ENCODE measurements at regions not wholly inside any gene's neighbourhood (a gene's known extent, or its start where the extent isn't known, plus 50 kb on each side); places are given as distances from the start of the nearest gene placed in this dataset.

DNA sequence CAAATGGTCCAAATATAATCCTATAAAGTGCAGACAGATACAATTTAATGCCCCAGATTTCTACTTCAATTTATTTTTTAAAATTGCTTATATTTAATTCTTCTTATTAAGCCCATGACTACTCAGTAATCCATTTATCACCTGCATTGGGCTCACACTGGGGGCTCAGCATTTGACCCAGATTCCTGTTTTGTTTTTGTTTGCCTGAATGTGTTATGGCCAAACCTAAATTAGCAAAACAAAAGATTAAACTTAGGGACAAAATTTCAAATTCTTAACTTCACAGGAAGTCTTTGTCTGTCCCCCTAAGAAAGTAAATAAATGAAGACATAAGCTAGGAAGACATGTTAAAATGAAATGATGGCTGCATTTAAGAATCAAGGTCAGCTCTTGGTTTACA lies 322.3 kb downstream of the RMST start:
- H3K36me3 Mint-ChIP-seq (ENCODE audit: insufficient read depth), result no peaks in the 10 kb centered on the region
- DNase-seq (no peak), ATAC-seq (no peak)
- no peaks in the 10 kb centered on the region for H3K27me3 Mint-ChIP-seq (ENCODE audit: low read depth)
- no peaks in the 10 kb centered on the region for H3K9me3 Mint-ChIP-seq
- H3K4me1 Mint-ChIP-seq (ENCODE audit: low read depth), result no peaks in the 10 kb centered on the region
- H3K4me3 Mint-ChIP-seq, result no peak overlapping the region

GRCh38 chr12:97790281-97790680 lies 327.7 kb downstream of the RMST start:
- Mint-ChIP-seq H3K9me3 (peaks cover 7% of the 10 kb centered on the region), H3K27me3 (ENCODE audit: low read depth) (no peaks in the 10 kb centered on the region), H3K4me3 (no peak overlapping the region), H3K4me1 (ENCODE audit: low read depth) (no peaks in the 10 kb centered on the region), H3K36me3 (ENCODE audit: insufficient read depth) (no peaks in the 10 kb centered on the region)
- ATAC-seq (no peak), DNase-seq (no peak)

DNA sequence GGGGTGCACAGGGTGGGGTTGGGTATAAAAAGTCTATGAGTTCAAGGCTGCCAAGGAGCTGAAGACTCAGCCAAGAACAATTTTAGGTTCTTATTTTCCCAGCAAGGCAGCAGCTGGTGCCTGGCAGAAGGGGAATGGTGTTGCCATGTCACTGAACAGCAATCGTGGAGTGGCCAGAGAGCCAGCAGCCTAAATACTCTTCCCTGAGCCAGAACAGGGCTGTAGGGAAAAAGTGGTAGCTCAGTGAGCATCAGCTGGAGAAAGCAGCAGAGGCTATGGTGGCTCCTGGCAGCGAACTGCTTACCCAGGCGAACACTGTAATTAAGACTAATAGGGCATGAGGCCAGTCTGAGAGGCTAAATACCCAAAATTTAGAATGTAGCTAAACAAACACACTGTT lies 334.9 kb downstream of the RMST start:
- H3K4me1 Mint-ChIP-seq (ENCODE audit: low read depth), result no peaks in the 10 kb centered on the region
- H3K4me3 Mint-ChIP-seq, result no peak overlapping the region
- H3K36me3 Mint-ChIP-seq (ENCODE audit: insufficient read depth), result no peaks in the 10 kb centered on the region
- ATAC-seq (no peak), DNase-seq (no peak)
- H3K9me3 Mint-ChIP-seq, result peaks cover 4% of the 10 kb centered on the region
- no peaks in the 10 kb centered on the region for H3K27me3 Mint-ChIP-seq (ENCODE audit: low read depth)

GRCh38 chr12:97800561-97800960 lies 338.0 kb downstream of the RMST start:
- H3K9me3 Mint-ChIP-seq, result peaks cover 4% of the 10 kb centered on the region
- ATAC-seq (no peak), DNase-seq (no peak)
- H3K4me3 Mint-ChIP-seq, result no peak overlapping the region
- H3K36me3 Mint-ChIP-seq (ENCODE audit: insufficient read depth), result no peaks in the 10 kb centered on the region
- H3K4me1 Mint-ChIP-seq (ENCODE audit: low read depth), result no peaks in the 10 kb centered on the region
- no peaks in the 10 kb centered on the region for H3K27me3 Mint-ChIP-seq (ENCODE audit: low read depth)

DNA sequence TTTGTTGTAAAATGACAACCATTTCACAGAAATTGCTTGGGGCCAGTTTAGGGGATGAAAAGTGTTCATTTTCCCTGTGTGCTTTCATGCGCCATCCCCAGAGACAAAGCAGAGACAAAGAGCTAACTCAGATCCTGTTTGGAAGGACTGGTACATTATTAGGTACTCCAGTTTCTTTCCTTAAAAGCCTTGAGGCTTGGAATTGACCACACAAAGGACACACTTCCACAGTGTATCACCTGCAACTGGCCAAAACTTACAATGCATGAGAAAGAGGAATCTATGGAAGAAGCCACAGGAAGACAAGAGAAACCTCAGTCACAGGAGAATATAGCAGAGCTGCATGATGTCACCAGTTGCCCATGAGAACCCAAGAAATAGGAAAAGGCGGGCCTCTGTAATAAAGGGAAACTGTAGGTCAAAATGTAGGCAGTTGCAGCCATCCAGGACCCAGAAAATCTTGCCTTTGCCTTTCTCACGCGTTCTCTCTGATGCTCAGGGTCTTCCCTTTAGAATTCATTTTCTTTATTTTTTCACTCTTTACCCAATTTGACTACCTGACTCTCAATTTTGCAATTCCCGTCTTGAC lies 339.0 kb downstream of the RMST start:
- no peak for ATAC-seq
- H3K36me3 Mint-ChIP-seq (ENCODE audit: insufficient read depth), result no peaks in the 10 kb centered on the region
- H3K27me3 Mint-ChIP-seq (ENCODE audit: low read depth), result no peaks in the 10 kb centered on the region
- H3K9me3 Mint-ChIP-seq, result no peaks in the 10 kb centered on the region
- DNase-seq, result no peak
- H3K4me3 Mint-ChIP-seq, result no peak overlapping the region
- no peaks in the 10 kb centered on the region for H3K4me1 Mint-ChIP-seq (ENCODE audit: low read depth)

GRCh38 chr12:97805146-97805545 lies 342.5 kb downstream of the RMST start:
- Mint-ChIP-seq H3K4me3 (no peak overlapping the region), H3K36me3 (ENCODE audit: insufficient read depth) (no peaks in the 10 kb centered on the region)
- no peak for ATAC-seq

DNA sequence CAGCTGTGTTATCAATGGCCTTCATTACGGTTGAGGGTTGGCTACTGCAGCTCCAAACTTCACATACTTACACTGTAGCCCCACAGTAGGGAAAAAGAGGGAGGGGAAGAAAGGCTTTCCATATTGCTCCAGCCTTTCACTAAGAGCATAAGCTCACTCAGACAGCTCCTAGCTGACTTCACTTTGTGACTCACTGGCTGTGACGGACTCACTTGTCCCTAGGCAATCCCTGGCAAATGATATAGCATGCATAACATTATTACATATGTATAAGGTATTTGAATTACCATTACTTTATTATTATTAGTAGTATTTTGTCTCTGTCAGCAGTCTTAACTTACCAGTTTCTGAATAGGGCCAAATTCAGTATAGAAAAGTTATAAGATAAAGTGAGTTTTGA lies 350.7 kb downstream of the RMST start:
- no peak for DNase-seq
- Mint-ChIP-seq H3K4me3 (no peak overlapping the region), H3K27me3 (ENCODE audit: low read depth) (no peaks in the 10 kb centered on the region), H3K4me1 (ENCODE audit: low read depth) (no peaks in the 10 kb centered on the region), H3K9me3 (no peaks in the 10 kb centered on the region), H3K36me3 (ENCODE audit: insufficient read depth) (no peaks in the 10 kb centered on the region)
- ATAC-seq, result no peak

More at GRCh38 chr12:97805146-97805545, 342.5 kb downstream of the RMST start:
- no peaks in the 10 kb centered on the region for H3K4me1 Mint-ChIP-seq (ENCODE audit: low read depth)
- H3K9me3 Mint-ChIP-seq, result no peaks in the 10 kb centered on the region
- H3K27me3 Mint-ChIP-seq (ENCODE audit: low read depth), result no peaks in the 10 kb centered on the region
- DNase-seq, result no peak

DNA sequence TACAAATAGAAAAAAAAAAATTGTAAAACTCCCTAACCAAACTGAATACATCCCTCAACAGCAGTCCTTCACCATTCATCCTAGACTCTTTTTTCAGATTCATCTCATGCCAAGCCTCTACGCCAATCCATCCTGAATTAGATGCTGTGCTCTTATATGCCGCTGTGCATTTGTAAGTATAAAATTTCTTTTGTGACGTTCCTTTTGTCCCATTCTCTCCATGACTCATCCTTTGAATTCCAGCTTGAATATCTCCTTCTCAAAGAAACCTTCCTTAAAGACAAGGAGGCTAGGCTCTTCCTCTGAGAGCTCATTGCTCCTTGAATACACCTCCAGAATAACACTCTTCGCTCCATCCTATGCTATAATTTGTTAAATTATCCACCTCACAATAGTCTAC lies 359.2 kb downstream of the RMST start:
- Mint-ChIP-seq H3K4me3 (no peak overlapping the region), H3K36me3 (ENCODE audit: insufficient read depth) (no peaks in the 10 kb centered on the region), H3K27me3 (ENCODE audit: low read depth) (peaks cover 2% of the 10 kb centered on the region), H3K4me1 (ENCODE audit: low read depth) (no peaks in the 10 kb centered on the region), H3K9me3 (no peaks in the 10 kb centered on the region)
- ATAC-seq (no peak), DNase-seq (no peak)

DNA sequence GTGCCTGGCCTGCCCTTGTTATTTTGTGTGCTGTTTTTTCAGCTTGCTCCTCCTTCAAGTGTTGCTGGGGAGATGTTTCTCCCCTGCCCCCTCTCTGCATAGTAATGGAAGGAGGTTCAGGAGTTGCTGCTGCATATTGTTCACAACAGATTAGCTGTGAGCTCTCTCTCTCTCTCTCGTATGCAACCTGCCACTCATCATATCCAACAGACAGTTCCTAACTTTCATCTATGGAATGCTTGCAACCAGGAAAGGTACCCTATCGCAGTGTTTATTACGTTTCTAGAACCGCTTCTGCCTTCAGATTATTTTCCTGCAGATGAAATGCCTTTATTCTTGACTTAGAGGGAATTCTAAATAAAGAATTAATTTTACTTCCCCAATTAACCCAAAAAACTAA lies 372.9 kb downstream of the RMST start:
- no peaks in the 10 kb centered on the region for H3K9me3 Mint-ChIP-seq
- no peak for ATAC-seq
- no peaks in the 10 kb centered on the region for H3K27me3 Mint-ChIP-seq (ENCODE audit: low read depth)
- H3K36me3 Mint-ChIP-seq (ENCODE audit: insufficient read depth), result no peaks in the 10 kb centered on the region
- no peaks in the 10 kb centered on the region for H3K4me1 Mint-ChIP-seq (ENCODE audit: low read depth)
- no peak overlapping the region for H3K4me3 Mint-ChIP-seq
- no peak for DNase-seq

DNA sequence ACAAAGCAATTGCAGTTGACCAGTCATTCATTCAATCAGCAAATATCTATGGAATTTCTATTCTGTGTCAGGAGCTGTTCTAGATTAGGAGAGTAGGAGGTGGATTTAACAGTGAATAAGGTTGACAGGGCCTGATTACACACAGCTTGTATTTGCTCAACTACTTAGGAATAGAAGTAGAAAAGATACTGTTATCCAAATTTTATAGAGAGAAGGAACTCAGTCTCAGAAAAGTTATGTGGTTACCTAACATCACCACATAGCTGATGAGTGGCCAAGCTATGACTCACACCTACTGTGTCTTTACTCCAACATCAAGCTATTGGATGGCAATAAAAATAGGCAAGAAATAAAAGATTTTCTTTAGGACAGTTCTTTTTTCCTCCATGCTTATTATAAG lies 374.8 kb downstream of the RMST start:
- ATAC-seq (no peak), DNase-seq (no peak)
- H3K9me3 Mint-ChIP-seq, result no peaks in the 10 kb centered on the region
- no peaks in the 10 kb centered on the region for H3K27me3 Mint-ChIP-seq (ENCODE audit: low read depth)
- no peak overlapping the region for H3K4me3 Mint-ChIP-seq
- no peaks in the 10 kb centered on the region for H3K36me3 Mint-ChIP-seq (ENCODE audit: insufficient read depth)
- H3K4me1 Mint-ChIP-seq (ENCODE audit: low read depth), result no peaks in the 10 kb centered on the region

DNA sequence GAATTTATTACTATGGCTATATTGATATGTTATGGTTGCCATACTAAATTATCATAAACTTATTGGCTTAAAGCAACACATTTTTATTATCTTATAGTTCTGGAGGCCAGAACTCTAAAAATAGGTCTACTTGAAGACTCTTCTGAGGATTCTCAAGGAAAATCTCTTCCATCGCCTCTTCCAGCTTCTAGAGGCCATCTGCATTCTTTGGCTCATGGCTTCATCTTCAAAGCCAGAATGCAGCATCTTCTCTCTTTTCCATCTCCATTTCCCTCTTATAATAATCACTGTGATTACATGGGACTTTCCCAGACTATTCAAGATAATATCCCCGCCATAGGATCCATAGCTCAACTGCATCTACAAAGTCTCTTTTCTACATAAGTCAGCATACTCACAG lies 385.4 kb downstream of the RMST start:
- ATAC-seq, result no peak
- Mint-ChIP-seq H3K36me3 (ENCODE audit: insufficient read depth) (no peaks in the 10 kb centered on the region), H3K4me1 (ENCODE audit: low read depth) (no peaks in the 10 kb centered on the region), H3K27me3 (ENCODE audit: low read depth) (no peaks in the 10 kb centered on the region), H3K9me3 (peaks cover 4% of the 10 kb centered on the region), H3K4me3 (no peak overlapping the region)
- no peak for DNase-seq

DNA sequence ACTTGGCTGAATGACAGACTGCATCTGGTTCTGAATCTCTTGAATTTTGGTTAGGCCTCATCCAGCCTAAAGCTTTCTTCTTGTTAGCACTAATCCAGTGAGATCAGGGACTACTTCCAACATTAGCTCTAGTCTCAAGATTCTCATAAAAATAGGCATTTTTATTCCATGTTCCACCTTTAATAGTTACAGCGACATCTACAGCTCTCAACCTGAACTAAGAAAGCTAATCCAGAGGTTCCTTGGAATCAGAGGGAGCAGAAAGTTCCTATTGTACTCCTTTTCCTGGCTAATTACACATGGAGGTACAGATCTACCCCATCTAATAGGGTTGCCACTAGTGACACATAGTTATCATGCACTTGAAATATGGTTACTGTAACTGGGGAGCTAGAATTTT lies 391.9 kb downstream of the RMST start:
- no peak overlapping the region for H3K4me3 Mint-ChIP-seq
- H3K4me1 Mint-ChIP-seq (ENCODE audit: low read depth), result no peaks in the 10 kb centered on the region
- DNase-seq (no peak), ATAC-seq (no peak)
- no peaks in the 10 kb centered on the region for H3K36me3 Mint-ChIP-seq (ENCODE audit: insufficient read depth)
- peaks cover 1% of the 10 kb centered on the region for H3K9me3 Mint-ChIP-seq
- H3K27me3 Mint-ChIP-seq (ENCODE audit: low read depth), result no peaks in the 10 kb centered on the region

DNA sequence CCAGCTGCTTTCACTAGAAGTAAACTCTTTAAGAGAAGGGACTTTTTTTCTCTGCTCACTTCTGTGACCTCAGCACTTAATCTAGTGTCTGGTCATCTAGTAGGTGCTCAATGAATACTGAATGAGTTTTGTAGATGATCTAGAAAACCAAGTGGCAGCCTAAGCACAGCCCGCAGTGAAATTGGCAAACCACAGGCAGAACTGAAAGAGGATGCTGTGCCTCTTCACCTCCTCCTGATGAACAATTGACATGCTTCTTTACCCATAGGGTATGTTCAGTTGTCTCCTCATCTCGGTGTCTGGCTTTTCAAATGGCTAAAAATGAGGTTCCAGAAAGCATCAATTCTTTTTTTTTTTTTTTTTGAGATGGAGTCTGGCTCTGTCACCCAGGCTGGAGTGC lies 399.5 kb downstream of the RMST start:
- no peaks in the 10 kb centered on the region for H3K4me1 Mint-ChIP-seq (ENCODE audit: low read depth)
- no peak for ATAC-seq
- no peaks in the 10 kb centered on the region for H3K9me3 Mint-ChIP-seq
- DNase-seq, result no peak
- no peaks in the 10 kb centered on the region for H3K36me3 Mint-ChIP-seq (ENCODE audit: insufficient read depth)
- H3K4me3 Mint-ChIP-seq, result no peak overlapping the region
- no peaks in the 10 kb centered on the region for H3K27me3 Mint-ChIP-seq (ENCODE audit: low read depth)

- DNase-seq (no peak), ATAC-seq (no peak)
- Mint-ChIP-seq H3K27me3 (ENCODE audit: low read depth) (no peaks in the 10 kb centered on the region), H3K4me3 (no peak overlapping the region), H3K4me1 (ENCODE audit: low read depth) (no peaks in the 10 kb centered on the region), H3K9me3 (peaks cover 10% of the 10 kb centered on the region), H3K36me3 (ENCODE audit: insufficient read depth) (no peaks in the 10 kb centered on the region)
Observed at GRCh38 chr12:97875064-97875463, 412.5 kb downstream of the RMST start.

- Mint-ChIP-seq H3K4me1 (ENCODE audit: low read depth) (no peaks in the 10 kb centered on the region), H3K27me3 (ENCODE audit: low read depth) (no peaks in the 10 kb centered on the region), H3K36me3 (ENCODE audit: insufficient read depth) (no peaks in the 10 kb centered on the region), H3K9me3 (peaks cover 14% of the 10 kb centered on the region), H3K4me3 (no peak overlapping the region)
- DNase-seq, result no peak
- no peak for ATAC-seq
Observed at GRCh38 chr12:97876780-97877179, 414.2 kb downstream of the RMST start.

GRCh38 chr12:97877404-97877803 lies 414.8 kb downstream of the RMST start:
- Mint-ChIP-seq H3K27me3 (ENCODE audit: low read depth) (no peaks in the 10 kb centered on the region), H3K4me3 (no peak overlapping the region), H3K9me3 (peaks cover 14% of the 10 kb centered on the region), H3K4me1 (ENCODE audit: low read depth) (no peaks in the 10 kb centered on the region), H3K36me3 (ENCODE audit: insufficient read depth) (no peaks in the 10 kb centered on the region)
- no peak for ATAC-seq
- DNase-seq, result no peak
